Stomach (tissue), 8 donors: ENCODE measurements at regions not wholly inside any gene's neighbourhood (a gene's known extent, or its start where the extent isn't known, plus 50 kb on each side); places are given as distances from the start of the nearest gene placed in this dataset.

ENCODE experiments used
- DNase-seq, 2 donors: peaks; one replicate each; pipeline versions ENCODE4 v3.0.0 to v3.0.0-alpha.2; 2013 to 2019
- H3K27ac ChIP-seq, 5 donors: fragments of 200-600 bp in 4 of 5; sonication (generic) in 4 of 5; one replicate each; pipeline ENCODE4 v1.5.1; 2013 to 2019; ENCODE audit warnings: mild to moderate bottlenecking in 1 of 5, moderate library complexity in 1 of 5
- H3K27me3 ChIP-seq, 3 donors: fragments of 200-600 bp; sonication (generic); one replicate each; pipeline ENCODE4 v1.5.1; 2017 to 2019; ENCODE audit warnings: mixed run types in 1 of 3
- H3K36me3 ChIP-seq, 4 donors: fragments of 200-600 bp; sonication (generic); 1 replicate in 3 of 4; 2 replicates in 1 of 4; pipeline ENCODE4 v1.5.1; 2016 to 2019
- H3K4me1 ChIP-seq, 4 donors: fragments of 200-600 bp; sonication (generic); one replicate each; pipeline ENCODE4 v1.5.1; 2016 to 2019
- H3K4me3 ChIP-seq, 4 donors: fragments of 200-600 bp; sonication (generic) in 3 of 4; one replicate each; pipeline ENCODE4 v1.5.1; 2016 to 2019; ENCODE audit warnings: mild to moderate bottlenecking in 1 of 4
- H3K9me3 ChIP-seq, 4 donors: fragments of 200-600 bp; sonication (generic); one replicate each; pipeline ENCODE4 v1.5.1; 2016 to 2019
- EP300 ChIP-seq: sonication (generic); formaldehyde crosslinking; IDR thresholded peaks from one replicate; pipeline ENCODE4 v1.6.1; 2017; ENCODE audit warnings: antibody characterized with exemption
- POLR2A ChIP-seq, 4 donors: fragments of 450-650 bp; IDR thresholded peaks; one replicate each; pipeline ENCODE4 v1.6.1; 2016; ENCODE audit warnings: antibody characterized with exemption in 4 of 4, control low read depth in 2 of 4, mild to moderate bottlenecking in 1 of 4, moderate library complexity in 1 of 4
- POLR2AphosphoS5 ChIP-seq, 3 donors: sonication (generic); formaldehyde crosslinking; IDR thresholded peaks; one replicate each; pipeline ENCODE4 v1.6.1; 2016; ENCODE audit warnings: antibody characterized with exemption in 3 of 3
- WGBS, 5 donors: extraction: QIAGEN DNeasy Blood & Tissue Kit in 3 of 5; methylation state at CpG; one replicate each; pipeline versions ENCODE4 v1.1.5 to v1.1.7; 2013 to 2018; 5-methylcytosine and 5-hydroxymethylcytosine counted together
- intact Hi-C: fragments of 100-400 bp; cut with DNase I; formaldehyde crosslinking; loops from one replicate; pipeline ENCODE4 v1.15.1; 2023; ENCODE audit warnings: low total_unique reads
- TF ChIP-seq, protein P1 (sequence below), 7 experiments: fragments of 450-650 bp in 4 of 7; fragments of 200-600 bp in 3 of 7; sonication (generic) in 3 of 7; IDR thresholded peaks; one replicate each; pipeline ENCODE4 v1.5.1; 2016 to 2019; ENCODE audit warnings: antibody characterized with exemption in 7 of 7, control low read depth in 2 of 7, mild to moderate bottlenecking in 1 of 7
- donor health status: healthy with polysubstance abuse.
- donor health status: Bipolar disorder and iron deficiency.
- donor health status: healthy.

DNA sequence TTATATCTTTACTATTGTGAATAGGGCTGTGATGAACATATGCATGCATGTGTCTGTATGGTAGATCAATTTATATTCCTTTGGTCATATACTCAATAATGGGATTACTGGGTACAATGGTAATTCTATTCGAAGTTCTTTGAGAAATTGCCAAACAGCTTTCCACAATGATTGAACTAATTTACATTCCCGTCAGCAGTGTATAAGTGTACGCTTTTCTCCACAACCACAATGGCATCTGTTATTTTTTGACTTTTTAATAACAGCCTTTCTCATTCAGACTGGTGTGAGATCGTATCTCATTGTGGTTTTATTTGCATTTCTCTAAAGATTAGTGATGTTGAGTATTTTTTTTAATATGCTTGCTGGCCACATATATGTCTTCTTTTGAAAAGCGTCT is 439.4 kb upstream of the KLHL4 start:
- no peak for DNase-seq
- H3K4me1 ChIP-seq = no peaks in the 10 kb centered on the region
- H3K4me3 ChIP-seq = no peak overlapping the region
- TF ChIP-seq EP300 (no peak), POLR2A (IDR thresholded peaks at IDR 0.05) (no peak), POLR2AphosphoS5 (IDR thresholded peaks at IDR 0.05) (no peak)
- TF ChIP-seq, protein P1, sequence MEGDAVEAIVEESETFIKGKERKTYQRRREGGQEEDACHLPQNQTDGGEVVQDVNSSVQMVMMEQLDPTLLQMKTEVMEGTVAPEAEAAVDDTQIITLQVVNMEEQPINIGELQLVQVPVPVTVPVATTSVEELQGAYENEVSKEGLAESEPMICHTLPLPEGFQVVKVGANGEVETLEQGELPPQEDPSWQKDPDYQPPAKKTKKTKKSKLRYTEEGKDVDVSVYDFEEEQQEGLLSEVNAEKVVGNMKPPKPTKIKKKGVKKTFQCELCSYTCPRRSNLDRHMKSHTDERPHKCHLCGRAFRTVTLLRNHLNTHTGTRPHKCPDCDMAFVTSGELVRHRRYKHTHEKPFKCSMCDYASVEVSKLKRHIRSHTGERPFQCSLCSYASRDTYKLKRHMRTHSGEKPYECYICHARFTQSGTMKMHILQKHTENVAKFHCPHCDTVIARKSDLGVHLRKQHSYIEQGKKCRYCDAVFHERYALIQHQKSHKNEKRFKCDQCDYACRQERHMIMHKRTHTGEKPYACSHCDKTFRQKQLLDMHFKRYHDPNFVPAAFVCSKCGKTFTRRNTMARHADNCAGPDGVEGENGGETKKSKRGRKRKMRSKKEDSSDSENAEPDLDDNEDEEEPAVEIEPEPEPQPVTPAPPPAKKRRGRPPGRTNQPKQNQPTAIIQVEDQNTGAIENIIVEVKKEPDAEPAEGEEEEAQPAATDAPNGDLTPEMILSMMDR (IDR thresholded peaks at IDR 0.05) = no peak
- H3K27me3 ChIP-seq = no peaks in the 10 kb centered on the region
- H3K9me3 ChIP-seq = no peaks in the 10 kb centered on the region
- intact Hi-C loops = no loop called here
- H3K36me3 ChIP-seq = no peaks in the 10 kb centered on the region
- 67 to 84% (median 80%) methylated on average over 5 of the region's 5 CpGs for WGBS, 5 donors
- no peak overlapping the region for H3K27ac ChIP-seq

DNA sequence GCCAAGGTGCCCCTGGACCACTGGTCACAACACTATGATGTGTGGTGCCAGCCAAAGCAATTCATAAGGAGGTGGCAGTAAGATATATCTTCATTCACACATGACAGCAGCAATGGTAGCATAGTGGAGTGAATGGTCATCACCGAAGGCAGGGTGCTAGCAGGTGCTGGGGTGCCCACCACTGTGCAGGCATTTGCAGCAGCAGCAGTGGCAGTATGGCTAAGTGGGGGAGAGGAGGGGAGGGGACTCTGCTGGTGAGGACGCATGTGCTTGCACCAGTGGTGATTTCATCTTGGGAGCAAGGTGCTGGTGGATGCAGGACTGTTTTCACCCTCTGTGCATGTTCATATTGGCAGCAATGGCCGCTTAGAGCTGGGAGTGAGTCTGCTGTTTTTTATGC is 419.1 kb upstream of the KLHL4 start:
- peaks cover 0 to 4% (median 0%) of the 10 kb centered on the region in 3 donors for H3K27me3 ChIP-seq
- no peaks in the 10 kb centered on the region for H3K9me3 ChIP-seq
- H3K36me3 ChIP-seq = no peaks in the 10 kb centered on the region
- intact Hi-C loops = no loop called here
- no peaks in the 10 kb centered on the region for H3K4me1 ChIP-seq
- no peak overlapping the region for H3K4me3 ChIP-seq
- no peak for DNase-seq
- 61 to 86% (median 81%) methylated on average over 3 of the region's 3 CpGs for WGBS, 5 donors
- TF ChIP-seq POLR2A (IDR thresholded peaks at IDR 0.05) (no peak), EP300 (no peak), POLR2AphosphoS5 (IDR thresholded peaks at IDR 0.05) (no peak)
- TF ChIP-seq, protein P1 (IDR thresholded peaks at IDR 0.05) = no peak
- H3K27ac ChIP-seq = no peak overlapping the region

DNA sequence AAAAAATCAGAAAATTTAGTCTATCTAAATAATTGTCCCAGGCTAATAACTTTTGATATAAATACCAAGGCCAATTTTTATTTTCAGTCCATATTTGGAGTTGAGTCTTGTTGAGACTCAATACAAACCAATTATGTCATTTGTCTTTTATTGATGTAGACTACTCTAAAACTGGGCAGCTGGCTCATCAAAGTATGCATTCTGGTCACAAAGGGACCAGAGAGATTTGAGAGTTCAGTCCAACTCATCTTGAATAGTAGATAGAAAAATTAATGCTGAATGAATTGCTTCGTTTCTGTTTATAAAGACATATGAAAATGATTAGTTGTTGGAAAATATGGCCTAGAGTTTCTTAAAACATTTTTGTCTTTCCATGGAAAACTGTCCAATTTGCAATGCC is 412.5 kb upstream of the KLHL4 start:
- WGBS, 5 donors = 53 to 69% (median 65%) methylated on average over 1 of the region's 1 CpG
- H3K27ac ChIP-seq = no peak overlapping the region
- DNase-seq = no peak
- H3K4me3 ChIP-seq = no peak overlapping the region
- H3K36me3 ChIP-seq = no peaks in the 10 kb centered on the region
- intact Hi-C loops = no loop called here
- no peaks in the 10 kb centered on the region for H3K27me3 ChIP-seq
- no peaks in the 10 kb centered on the region for H3K4me1 ChIP-seq
- peaks cover 0 to 4% (median 2%) of the 10 kb centered on the region in 4 donors for H3K9me3 ChIP-seq
- no peak for TF ChIP-seq POLR2A (IDR thresholded peaks at IDR 0.05)
- TF ChIP-seq, protein P1 (IDR thresholded peaks at IDR 0.05) = no peak
- TF ChIP-seq EP300 = no peak
- no peak for TF ChIP-seq POLR2AphosphoS5 (IDR thresholded peaks at IDR 0.05)

DNA sequence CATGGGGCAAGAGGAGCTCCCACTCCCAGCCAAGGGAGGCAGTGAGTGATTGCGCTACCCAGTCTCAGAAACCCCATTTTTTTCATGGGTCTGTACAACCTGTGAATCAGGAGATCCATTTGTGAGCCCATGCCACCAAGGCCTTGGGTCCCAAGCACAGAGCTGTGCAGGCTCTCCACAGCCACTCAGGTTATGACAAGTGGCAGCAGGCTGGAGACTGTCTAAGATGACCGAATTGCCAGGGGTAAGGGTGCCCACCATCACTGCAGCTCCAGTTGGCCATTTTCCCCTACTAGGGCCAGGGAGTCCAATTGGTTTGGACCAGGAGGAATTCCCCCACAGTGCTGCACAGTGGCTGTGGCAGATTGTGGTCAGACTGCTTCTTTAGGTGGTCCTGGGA is 407.5 kb upstream of the KLHL4 start:
- Histone ChIP-seq H3K9me3 (peaks cover 0 to 17% (median 4%) of the 10 kb centered on the region in 4 donors), H3K36me3 (no peaks in the 10 kb centered on the region), H3K27ac (no peak overlapping the region), H3K4me1 (no peaks in the 10 kb centered on the region), H3K4me3 (no peak overlapping the region), H3K27me3 (no peaks in the 10 kb centered on the region)
- intact Hi-C loops = no loop called here
- DNase-seq = no peak
- 50 to 95% (median 72%) methylated on average over 2 of the region's 2 CpGs; no CpG with 5 or more reads in 1 of the 5 donors for WGBS, 5 donors
- TF ChIP-seq, protein P1 (IDR thresholded peaks at IDR 0.05) = no peak
- no peak for TF ChIP-seq EP300
